ENCODE measurements at regions not wholly inside any gene's neighbourhood (a gene's known extent, or its start where the extent isn't known, plus 50 kb on each side); places are given as distances from the start of the nearest gene placed in this dataset.

GRCh38 chr1:112791723-112792104 is 76.6 kb upstream of the PPM1J start:
- TF ChIP-seq CTCF (IDR thresholded peaks at IDR 0.05) (no peak), E2F1 (CRISPR knock-in tag; IDR thresholded peaks at IDR 0.05) (no peak), STAT6 (CRISPR knock-in tag; conservative IDR thresholded peaks at IDR 0.05; ENCODE audit: low read depth) (no peak), ZNF317 (CRISPR knock-in tag; IDR thresholded peaks at IDR 0.05; ENCODE audit: borderline replicate concordance, low read depth) (no peak), HMGXB4 (CRISPR knock-in tag; IDR thresholded peaks at IDR 0.05) (no peak), ATF3 (CRISPR knock-in tag; conservative IDR thresholded peaks at IDR 0.05) (no peak), AFF4 (CRISPR knock-in tag; IDR thresholded peaks at IDR 0.05; ENCODE audit: borderline replicate concordance) (no peak), CREM (CRISPR knock-in tag; IDR thresholded peaks at IDR 0.05) (no peak), E2F5 (CRISPR knock-in tag; IDR thresholded peaks at IDR 0.05) (no peak), CDX4 (CRISPR knock-in tag; IDR thresholded peaks at IDR 0.05; ENCODE audit: borderline replicate concordance) (no peak), ESRRA (CRISPR knock-in tag; IDR thresholded peaks at IDR 0.05; ENCODE audit: borderline replicate concordance) (no peak), NFYB (CRISPR knock-in tag; conservative IDR thresholded peaks at IDR 0.05; ENCODE audit: low read depth) (no peak), FOXP4 (CRISPR knock-in tag; IDR thresholded peaks at IDR 0.05) (no peak), SMAD4 (CRISPR knock-in tag; IDR thresholded peaks at IDR 0.05) (no peak)

Data from WTC11 (cell line).